GM12873 (cell line): ENCODE measurements at regions not wholly inside any gene's neighbourhood (a gene's known extent, or its start where the extent isn't known, plus 50 kb on each side); places are given as distances from the start of the nearest gene placed in this dataset.

Experiments
- TF ChIP-seq, protein P1 (sequence below): IDR thresholded peaks from 2 replicates; pipeline ENCODE4 v1.5.1; 2012; ENCODE audit warnings: low read depth, mild to moderate bottlenecking, moderate library complexity, low read length, control low read depth; ENCODE audit not compliant: insufficient read depth; ENCODE audit errors: missing control alignments

DNA sequence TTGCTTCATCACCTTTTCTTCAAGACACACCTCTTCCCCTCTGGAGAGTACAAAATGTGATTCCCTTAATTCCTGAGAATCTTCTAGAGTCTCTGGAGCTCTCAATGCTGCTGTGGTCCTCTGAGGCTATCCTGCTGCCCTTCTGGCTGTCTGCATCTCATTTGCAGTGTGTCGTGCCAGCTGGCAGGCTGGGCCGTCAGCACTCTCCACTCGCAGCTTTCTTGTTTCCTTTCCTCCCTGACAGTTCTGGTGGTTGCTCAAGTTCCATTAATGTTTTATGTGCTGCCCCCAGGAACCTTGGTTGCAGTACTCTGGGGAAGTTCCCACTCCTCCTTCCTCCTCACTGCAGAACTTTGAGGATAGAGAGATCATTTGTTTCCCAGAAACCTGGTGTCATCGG is 210.8 kb upstream of the ROPN1 start:
- TF ChIP-seq, protein P1, sequence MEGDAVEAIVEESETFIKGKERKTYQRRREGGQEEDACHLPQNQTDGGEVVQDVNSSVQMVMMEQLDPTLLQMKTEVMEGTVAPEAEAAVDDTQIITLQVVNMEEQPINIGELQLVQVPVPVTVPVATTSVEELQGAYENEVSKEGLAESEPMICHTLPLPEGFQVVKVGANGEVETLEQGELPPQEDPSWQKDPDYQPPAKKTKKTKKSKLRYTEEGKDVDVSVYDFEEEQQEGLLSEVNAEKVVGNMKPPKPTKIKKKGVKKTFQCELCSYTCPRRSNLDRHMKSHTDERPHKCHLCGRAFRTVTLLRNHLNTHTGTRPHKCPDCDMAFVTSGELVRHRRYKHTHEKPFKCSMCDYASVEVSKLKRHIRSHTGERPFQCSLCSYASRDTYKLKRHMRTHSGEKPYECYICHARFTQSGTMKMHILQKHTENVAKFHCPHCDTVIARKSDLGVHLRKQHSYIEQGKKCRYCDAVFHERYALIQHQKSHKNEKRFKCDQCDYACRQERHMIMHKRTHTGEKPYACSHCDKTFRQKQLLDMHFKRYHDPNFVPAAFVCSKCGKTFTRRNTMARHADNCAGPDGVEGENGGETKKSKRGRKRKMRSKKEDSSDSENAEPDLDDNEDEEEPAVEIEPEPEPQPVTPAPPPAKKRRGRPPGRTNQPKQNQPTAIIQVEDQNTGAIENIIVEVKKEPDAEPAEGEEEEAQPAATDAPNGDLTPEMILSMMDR, result no peak

DNA sequence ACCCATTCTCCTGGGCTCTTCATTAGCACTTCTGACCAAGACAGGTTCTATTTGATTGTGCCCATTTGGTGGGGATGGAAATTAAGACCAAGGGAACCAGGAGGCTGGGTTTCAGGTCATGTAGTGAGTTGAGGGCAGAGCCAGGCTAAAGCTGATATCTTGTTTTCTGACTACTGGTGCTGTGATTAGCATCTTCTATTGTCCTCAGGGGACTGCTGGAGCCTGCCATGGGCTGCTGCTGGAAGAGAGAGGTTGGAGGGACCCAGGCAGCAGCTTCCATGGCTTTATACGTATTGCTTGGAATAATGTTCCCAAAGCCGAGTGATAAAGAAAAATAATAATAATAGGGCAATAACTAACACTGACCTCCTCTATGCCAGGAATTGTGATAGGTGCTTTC is 211.4 kb upstream of the ROPN1 start:
- TF ChIP-seq, protein P1, result no peak

DNA sequence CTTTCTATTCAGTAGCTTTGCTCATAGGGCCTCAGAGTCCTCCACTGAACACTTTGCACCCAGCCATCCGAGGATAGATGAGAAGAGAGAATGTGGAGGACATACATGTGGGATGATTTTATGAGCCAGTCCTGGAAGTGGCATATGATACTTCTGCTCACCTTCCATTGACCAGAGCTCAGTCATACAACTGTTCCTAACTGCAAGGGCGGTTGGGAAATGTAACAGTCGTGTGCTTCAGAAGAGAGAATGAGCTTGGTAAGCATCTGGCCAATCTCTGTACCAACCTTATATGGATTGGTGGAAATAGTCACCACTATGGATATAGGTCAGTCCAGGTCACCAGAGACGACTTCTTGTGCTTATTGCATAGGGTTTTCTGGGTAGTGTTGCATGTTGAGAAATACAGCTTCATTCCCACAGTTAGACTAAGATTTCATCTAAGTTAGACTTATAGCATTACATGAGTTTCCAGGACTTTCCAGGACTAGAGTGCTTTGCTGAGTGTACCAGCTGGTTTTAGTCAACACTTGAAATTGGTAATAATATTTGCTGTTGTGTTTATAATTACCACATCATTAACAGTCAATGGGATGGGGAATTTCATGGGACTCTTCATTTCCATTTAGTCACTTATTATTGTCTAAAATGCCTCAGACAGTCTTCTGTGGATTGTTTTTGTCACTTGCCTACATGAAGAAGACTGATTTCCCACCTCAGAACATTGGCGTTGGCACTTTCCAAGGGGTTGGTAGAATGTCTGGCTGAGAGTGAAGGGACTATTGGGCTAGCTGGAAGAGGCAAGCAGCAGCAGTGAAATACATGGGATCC is 214.5 kb upstream of the ROPN1 start:
- TF ChIP-seq, protein P1, result no peak

DNA sequence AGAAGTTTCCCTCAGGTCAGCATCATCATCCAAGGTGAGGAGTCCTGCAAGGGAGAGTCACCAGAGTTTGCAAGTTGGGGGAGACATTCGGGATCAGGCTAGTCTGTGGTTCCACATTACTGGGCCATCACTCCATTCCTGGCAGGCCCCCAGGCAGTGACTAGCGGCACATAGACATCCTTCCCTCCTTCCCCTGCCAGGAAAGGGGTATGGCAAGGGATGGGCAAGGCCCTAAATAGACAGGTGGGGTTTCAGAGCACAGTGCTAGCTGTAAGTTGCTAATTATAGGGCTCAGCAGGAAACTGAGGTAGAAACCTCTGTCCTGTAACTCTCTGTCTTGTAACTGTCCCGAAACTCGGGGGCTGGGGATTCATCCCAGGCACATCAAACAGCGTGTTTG is 215.2 kb upstream of the ROPN1 start:
- TF ChIP-seq, protein P1, result no peak

DNA sequence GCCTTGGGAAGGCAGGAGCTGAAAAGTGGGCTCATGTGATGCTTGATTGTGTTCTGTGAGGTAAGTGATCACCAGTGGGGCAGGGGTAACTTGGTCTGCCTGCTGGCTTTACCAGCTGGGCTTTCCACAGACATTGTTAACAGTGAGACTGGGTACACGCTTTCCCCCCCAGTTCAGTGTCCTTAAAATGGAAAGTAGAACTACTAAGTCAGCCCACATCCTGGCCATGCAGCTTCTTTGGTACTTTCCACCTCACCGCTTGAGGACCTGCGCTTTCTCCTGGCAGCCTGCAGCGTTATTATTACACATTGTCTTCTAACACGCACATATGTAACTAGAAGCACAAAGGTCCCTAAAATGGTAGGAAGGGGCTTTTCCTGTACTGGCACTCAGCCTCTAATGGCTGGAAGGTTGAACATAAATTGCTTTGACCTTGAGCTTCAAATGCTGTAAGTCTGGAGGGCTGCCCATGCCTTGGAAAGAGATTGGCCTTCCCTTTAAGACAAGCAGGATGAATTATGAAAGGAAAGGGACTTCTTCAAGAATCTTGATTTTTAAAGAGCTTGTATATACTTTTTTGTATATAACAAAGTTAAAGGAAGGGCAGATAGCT is 216.1 kb upstream of the ROPN1 start:
- TF ChIP-seq, protein P1, result no peak

DNA sequence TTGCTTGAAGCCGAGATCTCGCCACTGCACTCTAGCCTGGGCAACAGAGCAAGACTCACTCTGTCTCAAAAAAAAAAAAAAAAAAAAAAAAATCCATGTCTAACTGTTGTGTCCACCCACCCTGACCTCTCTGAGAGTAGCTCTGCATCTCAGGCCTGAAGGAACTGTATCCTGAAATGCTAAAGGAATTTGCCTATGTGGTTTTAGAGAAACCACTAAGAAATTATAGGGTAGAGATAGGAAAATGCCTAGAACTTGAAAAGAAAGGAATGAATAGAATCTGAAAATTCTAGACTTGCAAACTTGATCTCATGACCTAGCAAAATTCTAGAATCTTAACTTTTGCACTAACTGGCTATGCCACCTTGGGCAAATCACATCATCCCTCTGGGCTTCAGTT is 217.5 kb upstream of the ROPN1 start:
- TF ChIP-seq, protein P1, result no peak

DNA sequence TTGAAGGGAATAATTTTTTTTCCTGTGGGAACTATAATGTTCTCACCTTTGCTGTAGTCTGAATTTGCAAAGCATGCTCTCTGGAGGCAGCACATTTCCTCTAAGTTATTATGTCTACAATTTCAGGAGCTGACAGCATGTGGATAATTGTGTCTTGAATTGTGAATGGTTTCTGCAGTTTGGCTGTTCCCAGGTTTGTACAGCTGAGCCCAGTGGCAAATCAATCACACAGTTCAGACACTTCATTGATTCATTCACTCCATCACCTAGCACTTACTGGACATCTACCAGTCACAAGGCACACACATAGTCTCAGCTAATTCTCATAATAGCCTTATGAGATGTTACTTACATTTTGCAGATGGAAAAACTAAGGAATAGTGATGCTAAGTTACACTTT is 219.0 kb upstream of the ROPN1 start:
- TF ChIP-seq, protein P1, result no peak
